ENCODE measurements at regions not wholly inside any gene's neighbourhood (a gene's known extent, or its start where the extent isn't known, plus 50 kb on each side); places are given as distances from the start of the nearest gene placed in this dataset.

DNA sequence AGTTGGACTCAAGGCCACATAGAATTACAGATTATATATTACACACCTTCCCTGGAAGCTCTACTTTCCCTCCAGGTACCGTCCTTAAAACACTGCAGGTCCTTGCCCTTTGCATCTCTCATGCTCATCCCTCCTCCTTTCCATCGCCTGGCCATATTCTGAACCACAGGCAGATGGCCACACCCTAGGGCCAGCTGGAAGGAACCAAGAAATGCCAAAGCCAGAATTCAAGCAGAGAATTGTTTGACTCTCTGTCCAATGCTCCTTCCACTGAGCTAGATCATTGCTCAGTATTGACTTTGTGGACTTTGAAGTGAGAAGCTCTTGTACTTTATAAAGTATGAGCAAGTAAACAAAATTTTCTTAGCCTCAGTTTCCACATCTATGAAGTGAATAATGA, 170.3 kb upstream of the SLC24A5 start:
- DNase-seq, result no peak

- DNase-seq, result no peak
Measured at GRCh38 chr15:47951781-47952180, 169.0 kb upstream of the SLC24A5 start.

DNA sequence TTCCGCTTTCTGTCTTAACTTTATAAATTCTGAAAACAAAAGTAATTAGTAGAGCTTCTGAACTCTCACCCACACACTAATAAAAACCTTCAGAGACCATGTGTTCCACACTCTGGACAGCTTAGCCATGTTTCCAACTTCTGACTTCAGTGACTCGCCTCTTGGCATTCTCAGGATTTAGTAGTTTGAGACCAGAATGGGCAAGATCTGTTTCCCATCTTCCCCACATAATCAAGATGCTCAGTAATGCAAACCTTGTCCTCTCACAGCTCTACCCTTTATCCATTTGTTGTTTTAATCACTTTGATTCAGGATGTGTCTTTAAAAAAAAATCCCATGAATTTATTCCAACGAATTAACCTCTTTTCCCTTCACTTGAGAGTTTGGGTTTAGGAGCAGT, 166.6 kb upstream of the SLC24A5 start:
- DNase-seq, result no peak

DNA sequence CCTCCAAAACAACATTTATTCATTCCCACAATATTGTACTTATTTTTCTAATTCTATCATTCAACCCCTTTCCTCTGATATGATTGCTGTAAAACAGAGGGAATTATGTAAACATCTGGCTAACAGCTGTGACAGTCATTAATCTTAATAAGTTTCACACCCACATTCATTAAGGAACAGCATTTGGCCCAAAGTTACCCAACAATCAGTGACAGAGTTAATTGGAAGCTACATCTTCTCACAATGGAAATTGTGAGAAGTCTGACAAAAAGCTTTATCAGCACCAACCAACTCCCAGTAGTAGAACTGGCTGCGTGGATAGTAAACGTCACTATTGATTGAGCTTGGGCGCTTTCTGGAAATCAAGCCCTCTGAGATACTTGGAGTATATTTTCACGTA, 165.8 kb upstream of the SLC24A5 start:
- no peak for DNase-seq

DNA sequence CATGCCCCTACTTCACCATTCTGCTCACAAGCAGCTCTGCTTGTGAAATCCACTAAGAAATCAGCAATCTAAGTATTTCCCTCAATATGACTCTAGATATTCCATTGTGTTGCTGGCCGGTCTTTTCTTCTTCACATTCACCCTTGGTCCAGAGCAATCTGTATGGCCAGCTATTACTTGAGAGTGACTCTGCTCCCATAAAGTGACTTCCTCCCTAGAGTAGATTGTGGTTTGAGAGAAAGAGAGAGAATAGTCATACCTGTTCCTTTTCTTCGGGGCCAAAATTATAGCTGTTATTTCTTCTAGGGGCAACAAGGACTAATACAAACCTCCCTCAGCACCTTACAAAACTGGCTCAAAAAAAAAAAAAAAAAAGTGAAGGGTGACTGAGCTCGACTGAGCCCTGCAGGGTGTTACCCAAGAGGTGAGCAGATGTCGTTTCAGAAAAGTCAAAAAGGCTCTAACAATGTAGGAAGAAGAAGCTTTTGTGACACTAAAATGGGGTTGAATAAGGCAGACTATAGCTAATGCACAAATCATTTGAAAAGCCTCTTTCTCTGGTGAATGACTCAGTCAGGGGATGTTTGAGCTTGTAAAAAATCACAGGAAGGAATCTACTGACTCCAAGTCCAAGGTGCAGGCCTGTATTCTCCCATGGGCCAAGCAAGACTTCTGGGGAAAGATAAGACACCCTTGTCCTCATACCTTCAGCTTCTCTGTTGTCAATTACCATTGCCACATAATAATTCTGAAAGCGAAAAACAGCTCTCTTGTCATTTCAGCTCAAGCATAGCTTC, 161.0 kb upstream of the SLC24A5 start:
- DNase-seq, result no peak

DNA sequence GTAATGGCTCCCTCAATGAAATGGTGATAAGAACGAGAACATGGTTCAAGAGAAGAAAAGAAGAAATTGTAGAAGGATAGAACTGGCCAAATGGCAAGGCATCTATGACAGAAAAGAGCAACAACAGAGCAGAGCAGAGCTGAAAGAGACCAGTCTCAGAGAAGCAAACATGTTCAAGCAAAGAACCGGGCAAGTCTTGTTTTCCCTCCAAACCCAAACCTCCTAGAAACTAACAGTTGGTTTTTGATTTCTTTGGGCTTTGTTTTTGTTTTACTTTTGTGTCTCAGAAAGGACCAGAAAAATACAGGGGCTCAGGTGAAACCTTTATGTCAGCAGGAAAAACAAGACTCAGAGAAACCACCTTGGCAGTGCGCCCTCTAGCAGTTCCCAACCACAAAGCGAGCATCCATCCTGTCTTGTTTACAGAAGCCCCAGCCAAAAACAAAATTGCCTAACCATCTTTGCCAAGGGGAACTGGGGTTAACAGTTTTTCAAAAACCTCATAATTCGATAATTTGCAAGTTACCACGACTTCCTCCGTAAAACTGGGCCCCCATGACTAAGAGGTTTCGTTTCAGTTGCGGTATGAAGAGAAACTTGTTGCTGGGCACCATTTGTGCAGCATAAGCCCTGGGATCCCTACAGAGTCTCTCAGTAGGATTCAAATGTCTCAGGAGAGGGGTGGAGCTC, 159.2 kb upstream of the SLC24A5 start:
- DNase-seq, result no peak

GRCh38 chr15:47963265-47963664, 157.5 kb upstream of the SLC24A5 start:
- no peak for DNase-seq

- no peak for DNase-seq
Measured at GRCh38 chr15:47964229-47964628, 156.6 kb upstream of the SLC24A5 start.

- DNase-seq, result no peak
Measured at GRCh38 chr15:47965297-47965696, 155.5 kb upstream of the SLC24A5 start.

GRCh38 chr15:47968593-47968992, 152.2 kb upstream of the SLC24A5 start:
- no peak for DNase-seq

- no peak for DNase-seq
Measured at GRCh38 chr15:47971637-47972036, 149.2 kb upstream of the SLC24A5 start.

DNA sequence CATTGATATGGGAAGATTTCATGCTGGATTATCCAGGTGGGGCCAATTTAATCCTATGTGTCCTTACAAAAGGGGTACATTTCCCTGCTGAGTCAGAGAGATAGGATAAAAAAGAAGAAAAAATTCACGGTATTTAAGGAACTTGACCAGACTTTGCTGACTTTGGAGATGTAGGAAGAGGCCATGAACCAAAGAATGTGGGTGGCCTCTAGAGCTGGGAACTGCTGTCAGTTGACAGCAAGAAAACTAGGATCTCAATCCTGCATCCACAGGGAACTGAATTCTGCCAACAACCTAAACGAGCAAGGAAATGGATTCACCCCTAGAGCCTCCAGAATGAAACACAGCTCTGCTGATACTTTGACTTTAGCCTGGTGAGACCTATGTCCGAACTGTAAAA, 148.1 kb upstream of the SLC24A5 start:
- DNase-seq, result no peak

DNA sequence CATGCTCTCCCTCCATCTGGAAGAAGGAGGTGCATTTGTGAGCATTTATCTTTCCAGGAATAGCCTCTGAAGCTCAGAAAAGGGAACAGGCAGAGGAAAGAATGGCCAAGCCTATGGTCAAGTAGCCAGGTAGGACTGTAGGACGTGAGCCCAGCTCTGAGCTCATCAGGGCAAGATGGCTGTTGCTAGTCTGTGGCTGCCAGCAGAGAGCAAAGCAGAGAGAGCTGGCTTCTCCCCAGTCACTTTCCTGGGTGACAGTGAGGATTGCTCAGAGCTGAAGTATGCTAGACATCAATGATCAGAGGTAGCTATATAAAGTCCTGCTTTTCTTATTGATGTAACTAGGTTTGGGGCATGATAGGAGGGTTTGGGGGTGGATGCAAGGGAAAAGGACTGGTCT, 146.1 kb upstream of the SLC24A5 start:
- no peak for DNase-seq

DNA sequence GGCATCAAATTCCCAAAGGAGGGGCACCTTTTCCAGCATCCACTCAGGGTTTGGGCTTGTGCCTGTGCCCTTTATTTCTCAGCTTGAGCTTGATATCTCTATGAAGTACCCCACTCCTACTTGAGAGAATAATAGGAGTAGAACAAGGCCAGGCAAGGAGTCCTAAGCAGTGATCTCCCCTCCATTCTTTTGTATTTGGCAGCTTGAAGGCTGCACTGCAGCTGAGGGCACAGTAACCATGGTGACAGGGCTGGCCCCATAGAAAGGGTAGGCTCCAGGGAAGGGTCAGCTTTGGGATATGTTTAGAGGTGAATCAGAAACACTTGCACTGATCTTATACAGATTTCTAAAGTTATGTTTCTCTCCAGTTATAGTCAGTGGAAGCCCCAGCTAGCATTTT, 145.4 kb upstream of the SLC24A5 start:
- no peak for DNase-seq

- DNase-seq, result no peak
Measured at GRCh38 chr15:47983533-47983932, 137.3 kb upstream of the SLC24A5 start.

DNA sequence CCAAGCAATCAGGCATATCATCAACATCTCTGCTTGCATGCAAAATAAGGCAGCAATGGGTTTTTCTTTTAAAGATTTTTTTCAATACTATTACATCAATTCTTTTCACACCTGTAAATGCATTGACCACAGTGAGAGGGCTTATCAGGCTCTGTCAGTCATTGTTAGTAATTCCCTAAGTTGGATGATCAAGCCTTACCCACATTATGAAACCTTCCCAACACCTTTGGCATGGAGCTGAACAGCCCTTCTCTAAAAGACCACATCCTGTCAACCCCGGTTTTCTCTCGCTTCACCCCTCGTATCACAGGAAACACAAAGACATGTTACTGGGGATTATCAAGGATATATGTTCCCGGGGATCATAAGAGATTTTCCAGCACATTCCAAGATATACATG, 135.2 kb upstream of the SLC24A5 start:
- DNase-seq, result no peak

DNA sequence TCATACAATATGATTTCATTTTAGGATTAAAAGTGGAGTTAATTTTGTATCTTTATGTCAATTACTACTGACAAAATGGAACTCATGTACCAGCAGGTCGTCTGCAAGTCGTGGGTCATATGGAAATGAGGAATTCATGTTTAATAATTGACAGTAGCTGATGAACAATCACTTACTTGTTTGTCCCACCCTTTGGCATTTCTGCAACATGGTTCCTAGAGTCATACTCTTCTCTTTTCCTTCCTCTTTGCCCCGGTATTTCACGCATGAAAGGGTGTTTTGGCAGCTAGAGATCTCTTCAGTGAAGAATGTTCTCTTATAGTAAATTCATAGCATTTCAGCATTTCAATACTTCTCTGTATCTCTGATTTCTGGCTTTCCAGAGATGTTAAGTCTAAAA, 133.3 kb upstream of the SLC24A5 start:
- no peak for DNase-seq

DNA sequence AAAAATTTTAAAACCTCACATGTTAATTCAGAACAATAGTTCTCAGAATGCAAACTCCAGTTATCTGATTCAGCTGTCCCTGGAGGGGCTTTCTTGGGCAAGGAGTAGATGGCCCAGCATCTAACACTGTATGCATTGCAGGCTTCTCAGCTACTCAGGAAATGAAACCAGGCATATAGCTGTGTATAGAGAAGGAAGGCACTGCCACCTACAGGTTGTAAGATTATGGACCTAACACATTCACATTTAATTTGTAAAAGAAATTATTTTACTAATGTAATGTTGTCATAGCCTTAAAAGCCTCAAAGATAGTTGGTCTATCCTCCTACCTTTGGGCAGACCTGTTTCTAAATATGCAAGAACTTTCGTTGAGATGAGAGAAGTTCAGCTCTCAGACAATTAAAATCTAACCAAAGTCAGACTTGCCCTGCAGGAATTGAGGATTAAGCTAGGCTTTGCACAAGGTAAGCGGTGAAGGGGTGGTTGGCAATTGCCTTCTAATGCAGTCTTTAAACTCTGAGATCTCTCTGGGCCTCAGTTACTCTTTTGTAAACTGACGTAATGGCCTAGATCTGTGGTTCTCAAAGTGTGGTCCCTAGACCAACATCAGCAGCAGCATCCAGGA, 132.8 kb upstream of the SLC24A5 start:
- peak; percentile 37 for DNase-seq

- no peak for DNase-seq
Measured at GRCh38 chr15:47988564-47988963, 132.2 kb upstream of the SLC24A5 start.

- no peak for DNase-seq
Measured at GRCh38 chr15:47990821-47991220, 130.0 kb upstream of the SLC24A5 start.

DNA sequence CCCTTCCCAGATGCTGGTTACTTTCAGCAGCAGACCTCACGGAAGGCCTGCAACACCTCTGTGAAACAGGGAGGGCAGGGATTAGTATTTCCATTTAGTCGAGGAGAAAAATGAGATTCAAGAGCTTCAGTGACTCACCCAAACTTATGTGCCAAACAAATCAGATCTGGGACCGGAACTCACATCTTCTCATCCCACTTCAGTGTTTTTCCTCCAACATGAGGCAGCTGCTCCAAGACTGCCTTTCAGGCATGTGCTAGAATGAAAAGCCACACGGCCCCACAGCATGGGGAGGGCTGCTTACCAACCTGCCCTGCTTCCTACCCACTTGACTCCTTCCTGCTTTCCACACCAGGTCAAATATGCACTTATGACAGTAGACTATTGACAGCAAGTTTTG, 129.4 kb upstream of the SLC24A5 start:
- DNase-seq, result no peak

DNA sequence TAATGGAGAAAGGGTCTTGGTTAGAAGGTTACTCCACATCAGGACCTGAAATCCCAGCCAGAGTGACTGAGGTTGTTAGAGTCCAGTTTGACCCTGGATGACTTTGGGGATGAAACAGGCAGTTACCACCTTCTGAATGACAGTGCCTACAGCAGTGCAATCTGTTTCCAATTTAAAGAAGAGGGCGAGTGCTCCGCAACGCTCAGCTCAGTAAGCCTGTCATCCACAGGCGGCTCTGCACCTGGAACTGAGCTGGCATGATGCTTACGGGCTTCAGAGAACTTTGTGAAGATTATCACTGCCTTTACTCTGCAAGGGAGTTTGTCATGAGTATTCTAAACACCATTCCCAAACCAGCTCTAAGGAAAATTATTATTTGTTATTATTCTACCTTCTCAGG, 127.7 kb upstream of the SLC24A5 start:
- DNase-seq, result no peak

DNA sequence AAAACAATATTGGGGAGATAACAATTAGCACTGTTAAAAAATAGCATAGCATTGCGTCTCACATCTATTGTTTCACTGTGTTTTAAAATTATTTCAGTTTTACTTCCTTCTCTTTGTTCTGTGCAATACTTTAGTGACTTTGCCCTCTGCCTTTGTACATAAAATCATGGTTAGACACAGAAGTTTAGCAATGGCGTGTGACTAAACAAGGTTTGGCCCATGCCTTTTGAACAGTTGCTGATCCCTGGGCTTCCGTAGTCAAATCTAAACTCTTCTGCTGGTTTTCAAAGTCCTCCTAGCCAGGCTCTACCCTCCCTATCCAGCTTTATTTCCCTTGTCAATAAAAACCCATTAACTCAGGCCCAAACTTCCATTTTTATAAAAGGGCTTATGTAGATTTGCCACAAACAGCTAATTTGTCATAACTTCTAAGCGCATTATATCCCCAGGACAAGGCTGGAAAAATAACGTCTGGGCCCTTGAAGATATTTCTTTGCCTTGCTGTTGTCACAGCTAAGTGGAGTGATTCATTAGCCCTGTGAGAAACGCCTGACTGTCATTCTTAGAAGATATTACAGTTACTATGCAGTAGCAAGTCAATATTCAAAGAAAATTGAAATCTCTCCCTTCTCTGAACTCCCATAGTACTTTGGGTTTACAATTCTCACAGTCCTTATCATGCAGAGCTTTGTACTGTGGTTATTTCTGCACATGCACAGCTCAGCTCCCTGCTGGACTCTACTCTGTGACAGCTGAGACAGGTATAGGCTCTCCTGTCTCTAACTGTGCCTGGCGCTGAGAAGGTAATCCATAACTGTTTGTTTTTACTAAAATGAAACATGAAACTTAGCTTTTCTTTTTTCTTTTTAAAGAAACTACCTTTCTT, 123.4 kb upstream of the SLC24A5 start:
- DNase-seq, result no peak

Measured in NCI-H526 treated with DMSO at 0.1 percent for 48 hours (cell line).